ENCODE measurements at regions not wholly inside any gene's neighbourhood (a gene's known extent, or its start where the extent isn't known, plus 50 kb on each side); places are given as distances from the start of the nearest gene placed in this dataset.

DNA sequence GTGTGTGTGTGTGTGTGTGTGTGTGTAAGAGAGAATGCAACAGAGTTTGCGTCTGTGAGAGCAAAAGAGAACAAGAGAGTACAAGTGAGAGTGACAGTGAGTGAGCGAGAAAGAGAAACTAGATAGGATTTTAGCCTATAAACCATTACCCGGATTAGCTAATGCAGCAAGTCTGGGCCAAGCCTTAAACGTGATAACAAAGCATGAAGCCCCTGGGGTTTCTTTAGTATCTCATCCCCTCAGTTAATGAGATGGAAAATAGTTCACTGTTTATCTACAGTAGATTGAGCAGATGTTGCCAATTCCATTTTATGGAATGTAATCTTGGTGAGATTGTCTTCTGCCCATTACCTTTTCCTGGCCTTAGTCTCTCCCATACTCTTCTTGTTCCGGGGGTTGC lies 114.5 kb downstream of the MAT2B start:
- no peak for DNase-seq

DNA sequence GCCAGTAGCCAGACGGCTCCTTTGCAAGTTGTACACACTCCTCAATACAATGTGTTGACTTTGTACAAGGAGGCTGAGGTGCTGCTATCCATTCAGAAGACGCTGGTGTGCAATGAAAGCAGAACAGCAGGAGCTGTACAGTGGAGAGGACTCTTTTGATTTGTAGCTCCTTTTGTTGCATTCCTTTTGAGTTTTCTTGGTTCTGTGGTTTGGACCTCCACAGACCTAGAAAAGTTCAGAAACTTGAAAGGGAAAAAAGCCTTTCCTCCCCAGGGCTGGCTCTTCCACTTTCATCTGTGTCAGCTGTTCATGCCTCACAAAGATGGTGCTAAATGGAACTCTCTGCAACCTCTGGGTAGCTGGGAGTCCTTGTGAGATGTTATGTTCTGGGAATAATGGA lies 117.4 kb downstream of the MAT2B start:
- DNase-seq, result no peak

DNA sequence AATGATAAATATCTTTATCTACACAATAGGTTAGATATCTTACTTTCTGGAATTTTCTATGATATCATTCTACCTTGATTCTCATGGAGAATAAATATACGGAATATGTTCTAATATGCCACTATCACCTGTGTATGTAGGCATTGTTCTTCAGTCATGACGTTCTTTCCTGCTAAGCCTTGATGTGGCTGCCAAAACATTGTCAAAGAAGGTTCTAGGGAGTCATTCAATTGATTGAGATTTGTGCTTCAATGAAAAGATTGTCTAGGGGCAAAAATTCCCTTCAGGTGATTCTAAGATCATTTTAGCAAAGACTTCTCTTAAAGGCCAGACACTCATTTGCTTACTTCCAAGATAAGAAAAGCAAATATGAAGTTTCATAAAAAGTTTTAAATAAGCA lies 118.1 kb downstream of the MAT2B start:
- DNase-seq, result no peak

DNA sequence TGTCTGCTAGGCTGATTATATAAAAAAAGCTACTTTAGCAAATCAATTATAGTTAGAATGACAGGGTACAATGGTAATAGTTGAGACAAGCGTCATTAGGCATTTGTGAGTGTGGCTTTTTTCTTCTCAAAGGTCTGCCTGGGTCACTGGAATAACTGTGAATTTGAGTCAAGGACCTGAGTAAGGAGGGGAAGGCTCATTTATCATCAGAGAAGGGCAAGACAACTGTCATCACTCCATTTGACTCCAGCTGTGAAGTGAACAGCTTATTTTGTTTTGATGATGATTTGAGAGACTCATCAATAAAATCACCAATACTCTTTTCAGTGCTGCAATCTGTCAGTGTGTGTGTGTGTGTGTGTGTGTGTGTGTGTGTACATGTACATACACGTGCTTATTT lies 118.6 kb downstream of the MAT2B start:
- no peak for DNase-seq

DNA sequence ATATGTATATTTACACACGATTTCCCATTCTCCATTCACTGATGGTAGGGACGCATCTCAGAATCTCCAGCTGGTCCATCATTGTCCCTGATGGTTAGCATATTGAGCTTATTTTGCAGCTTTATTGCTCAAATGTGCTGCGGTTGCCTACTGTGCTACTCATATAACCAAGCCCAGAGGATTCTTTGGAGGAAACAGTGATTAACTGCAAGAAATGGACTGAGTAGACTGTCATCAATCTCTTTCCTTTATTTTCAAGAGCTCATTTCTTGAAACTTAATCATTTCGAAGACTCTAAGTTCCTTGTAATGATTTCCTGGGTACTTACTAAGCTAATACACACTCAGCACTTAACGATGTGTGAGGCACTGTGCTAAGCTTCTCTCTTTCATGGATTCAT lies 119.0 kb downstream of the MAT2B start:
- no peak for DNase-seq

DNA sequence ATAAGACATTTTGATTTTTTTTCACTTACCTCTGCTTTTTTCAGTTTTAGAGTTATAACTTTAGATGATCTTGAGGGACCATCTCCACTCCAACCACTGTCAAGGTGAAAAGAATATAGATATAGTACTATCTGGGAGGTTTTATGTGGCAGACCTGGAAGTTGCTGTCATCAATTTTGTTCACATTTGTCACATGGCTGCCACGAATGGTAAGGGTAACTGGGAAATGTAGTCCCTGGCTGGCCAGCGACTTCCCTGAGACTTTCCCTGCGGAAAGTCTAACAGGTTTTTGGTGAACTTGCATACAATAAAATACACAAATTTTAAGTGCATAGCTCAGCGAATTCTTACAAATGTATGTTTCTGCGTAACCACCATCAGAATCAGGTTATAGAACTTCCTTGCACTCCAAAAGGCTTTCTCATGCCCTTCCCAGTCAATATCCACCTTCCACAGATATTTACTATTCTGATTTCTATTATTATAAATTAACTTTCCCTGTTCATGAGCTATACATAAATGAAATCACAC lies 121.5 kb downstream of the MAT2B start:
- no peak for DNase-seq

DNA sequence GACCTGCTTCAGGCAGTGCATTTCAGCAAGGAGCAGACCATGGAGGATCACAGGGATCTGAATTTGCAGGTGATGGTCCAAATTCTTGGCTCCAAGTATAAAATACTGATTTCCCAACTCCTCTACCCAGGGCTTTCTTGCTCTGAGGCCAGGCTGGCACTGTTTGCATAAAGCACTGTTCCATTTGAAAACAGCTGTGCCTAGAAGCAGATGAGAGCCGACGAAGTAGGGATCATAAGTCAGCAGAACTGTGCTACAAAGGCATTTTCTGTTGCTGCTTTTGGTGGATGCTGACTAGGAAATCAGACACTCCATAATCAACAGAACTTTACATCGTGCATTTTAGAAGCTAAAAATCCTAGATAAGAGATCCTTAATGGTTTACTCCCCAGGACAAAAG lies 126.4 kb downstream of the MAT2B start:
- DNase-seq, result peak in 1 of 58 donors; percentile 1

DNA sequence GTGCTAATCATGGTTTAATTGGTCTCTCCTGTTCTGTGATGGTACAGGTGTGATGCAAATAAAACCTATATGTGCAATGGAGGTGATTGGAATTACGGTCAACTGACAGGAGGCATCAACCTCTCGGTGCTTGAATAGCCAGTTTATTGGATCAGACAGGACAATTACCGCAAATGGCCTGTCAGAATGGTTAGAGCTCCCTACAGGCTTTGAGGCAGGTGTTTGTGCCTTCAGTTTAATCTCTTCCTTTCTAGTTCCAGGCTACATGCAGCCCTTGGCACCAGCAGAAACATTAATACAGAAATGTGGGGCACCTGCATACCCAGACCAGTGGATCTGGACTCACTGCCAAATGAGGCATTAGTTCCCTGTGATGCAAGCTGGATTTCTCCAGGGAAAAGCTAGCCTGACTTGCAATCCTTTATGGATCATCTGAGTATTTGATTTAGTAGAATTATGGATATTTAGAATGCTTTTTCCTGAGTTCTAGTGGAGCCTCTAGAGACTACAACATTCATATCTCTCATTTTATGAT lies 128.6 kb downstream of the MAT2B start:
- DNase-seq, result no peak

DNA sequence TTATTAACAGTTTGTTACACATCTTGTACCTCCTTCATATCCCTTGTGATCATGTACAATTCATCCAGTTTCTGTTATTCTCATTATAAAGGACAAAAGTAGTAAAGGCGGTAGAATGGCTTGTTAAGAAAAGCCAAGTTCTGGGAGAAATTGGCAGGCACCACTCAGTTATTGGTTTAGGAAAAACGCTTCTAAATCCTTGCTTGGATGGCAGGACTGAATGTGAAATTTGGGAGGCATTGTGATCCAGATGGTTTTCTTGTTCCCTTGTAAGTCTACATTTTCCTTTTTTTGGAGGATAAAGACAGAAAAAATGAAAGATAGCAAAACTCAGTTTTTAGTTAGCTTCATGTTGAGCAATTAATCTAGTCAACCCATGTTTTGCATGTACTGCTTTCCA lies 130.2 kb downstream of the MAT2B start:
- DNase-seq, result no peak

DNA sequence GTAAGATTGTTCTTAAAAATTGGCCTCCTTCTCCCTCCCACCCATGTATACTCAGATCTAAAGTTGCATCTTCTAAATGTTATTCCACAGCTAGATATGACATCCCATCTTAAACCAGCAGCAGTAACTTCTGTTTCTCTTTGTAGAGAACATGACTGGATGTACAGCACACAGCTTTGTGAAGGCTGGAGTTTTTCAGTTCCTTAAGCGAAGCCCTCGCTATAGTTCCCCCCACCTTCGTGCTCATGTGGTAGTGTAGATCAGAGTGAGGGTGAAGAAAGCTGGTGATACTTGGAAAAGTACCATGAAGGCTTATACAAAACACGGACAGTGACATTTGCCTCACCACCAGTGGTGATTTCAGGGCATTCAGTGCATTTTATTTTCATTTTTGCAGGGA lies 137.5 kb downstream of the MAT2B start:
- DNase-seq, result no peak

DNA sequence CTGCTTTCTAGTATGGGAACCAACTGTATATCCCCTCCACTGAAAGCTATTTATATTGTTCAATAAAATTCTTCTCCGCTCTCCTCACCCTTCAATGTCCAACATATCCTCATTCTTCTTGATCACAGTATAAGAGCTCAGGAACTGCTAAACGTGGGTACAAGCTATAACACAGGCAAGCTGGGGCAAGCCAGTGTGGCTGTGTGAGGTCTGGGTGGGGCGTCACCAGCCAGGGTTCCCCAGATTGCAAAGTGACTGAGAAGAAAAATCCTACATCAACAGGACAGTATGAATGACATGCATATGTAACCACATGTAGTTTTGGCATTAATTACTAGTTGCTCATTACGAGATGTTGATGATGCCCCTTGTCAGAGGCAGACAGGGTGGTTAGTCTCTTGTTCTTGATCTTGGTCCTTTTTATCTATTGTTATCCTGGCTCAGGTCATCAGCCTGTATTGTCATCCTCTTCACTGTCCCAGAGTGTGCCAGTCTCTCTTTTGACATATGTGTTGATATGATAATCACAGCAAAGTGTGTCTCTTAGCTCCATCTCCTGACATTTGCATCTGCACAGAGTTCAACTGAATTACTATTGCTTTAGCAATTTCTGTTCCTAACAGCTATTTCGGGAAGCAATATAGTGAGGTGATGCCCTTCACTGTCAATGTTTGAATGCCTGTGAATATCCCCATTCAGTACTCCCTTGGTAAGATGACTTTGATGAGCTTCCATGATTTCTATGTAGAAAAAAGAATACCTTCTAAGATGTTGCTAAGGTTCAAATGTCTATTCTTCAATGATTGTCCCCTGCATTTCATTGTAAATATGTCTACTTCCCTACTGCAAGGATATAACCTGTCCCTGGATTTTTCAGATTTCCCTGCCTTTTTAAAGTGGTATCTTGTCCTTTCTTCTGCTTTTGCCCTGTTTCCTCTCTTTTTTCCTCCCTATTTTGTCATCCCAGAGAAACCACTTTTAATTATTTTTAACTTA lies 140.3 kb downstream of the MAT2B start:
- no peak for DNase-seq

DNA sequence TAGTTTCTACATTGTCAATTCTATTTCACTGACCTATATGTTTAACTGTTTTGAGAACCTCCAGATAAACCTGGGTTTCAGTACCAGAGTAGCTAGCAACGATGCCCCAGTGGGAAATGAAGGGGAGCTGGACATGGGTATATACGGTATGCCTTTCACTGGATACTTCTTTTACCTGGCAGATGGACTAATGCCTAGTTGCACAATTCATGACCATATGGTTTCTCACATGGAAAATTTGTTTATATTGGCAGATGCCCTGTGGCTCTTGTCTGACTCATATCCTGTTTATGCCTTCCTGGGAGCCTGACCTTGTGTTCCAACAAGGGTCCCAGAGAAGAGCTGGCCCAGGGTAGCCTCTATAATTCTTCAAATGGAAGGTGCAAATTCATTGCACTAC lies 144.1 kb downstream of the MAT2B start:
- no peak for DNase-seq

DNA sequence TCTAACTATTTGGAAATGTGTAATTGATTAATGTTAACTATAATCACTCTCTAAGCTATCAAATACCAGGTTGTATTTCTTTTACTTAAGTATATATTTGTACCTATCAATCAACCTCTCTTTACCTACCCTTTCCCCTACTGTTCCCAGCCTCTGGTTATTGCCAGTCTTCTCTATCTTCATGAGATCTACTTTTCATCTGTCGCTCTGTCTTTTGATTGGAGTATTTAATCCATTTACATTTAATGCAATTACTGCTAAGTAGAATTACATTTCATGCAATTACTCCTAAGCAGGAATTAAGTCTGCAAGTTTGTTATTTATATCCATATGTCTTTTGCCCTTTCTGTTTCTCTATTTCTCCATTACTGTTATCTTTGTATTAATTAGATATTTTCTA lies 148.1 kb downstream of the MAT2B start:
- no peak for DNase-seq

DNA sequence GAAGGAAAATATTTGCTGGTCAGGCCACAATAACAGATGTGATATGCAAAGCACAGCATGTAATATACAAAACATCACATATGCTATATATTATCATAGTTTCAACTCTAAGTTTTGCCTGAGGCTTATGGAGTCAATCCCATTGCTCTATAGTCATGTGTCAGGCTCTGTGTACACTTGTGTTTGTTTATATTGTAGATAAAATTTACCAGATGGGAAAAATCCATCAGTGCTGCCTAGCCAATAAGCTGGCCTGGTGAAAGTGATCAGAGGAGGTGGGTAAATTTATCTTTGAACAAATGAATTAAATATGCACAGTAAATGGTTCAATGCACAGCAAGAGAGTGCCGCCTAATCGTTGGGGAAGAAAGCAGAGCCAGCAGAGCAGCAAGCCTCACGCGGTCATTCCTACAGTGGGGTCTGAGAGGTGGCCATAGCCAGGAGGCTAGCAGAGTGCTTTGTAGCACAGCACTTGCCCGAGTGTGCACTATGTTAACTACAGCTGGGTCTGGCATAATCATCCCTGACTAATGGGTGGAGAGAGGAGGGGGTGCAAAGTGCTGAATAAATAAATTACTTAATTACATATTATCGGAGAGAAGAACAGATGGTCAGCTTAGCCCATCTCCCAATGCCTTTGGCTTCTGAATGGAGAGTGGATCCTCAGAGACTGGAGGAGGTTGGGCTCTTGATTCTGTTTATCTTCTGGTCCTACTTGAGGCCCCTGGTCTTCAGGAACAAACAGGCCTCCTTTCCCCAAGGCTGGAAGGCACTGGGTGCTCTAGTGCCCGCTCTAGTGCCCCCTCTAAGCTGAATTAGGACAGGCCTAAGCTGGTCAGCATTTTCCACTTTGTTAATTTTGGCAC lies 153.5 kb downstream of the MAT2B start:
- no peak for DNase-seq

DNA sequence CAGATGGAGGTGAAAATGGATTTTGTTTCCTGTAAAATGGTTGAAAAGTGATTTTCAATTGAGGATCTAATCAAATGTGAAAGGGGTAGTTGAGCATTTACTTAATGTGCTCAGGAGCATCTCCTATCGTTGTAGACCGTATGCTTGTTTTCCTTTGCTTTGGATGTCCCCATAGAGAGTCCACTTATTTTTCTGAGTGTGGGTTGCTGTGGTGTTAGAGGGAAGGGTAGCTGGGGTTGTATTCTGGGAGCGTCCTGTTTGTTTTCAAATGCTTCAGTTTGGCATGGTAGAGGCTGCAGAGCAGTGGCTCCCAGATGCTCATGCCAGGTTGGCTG lies 154.1 kb downstream of the MAT2B start:
- no peak for DNase-seq

DNA sequence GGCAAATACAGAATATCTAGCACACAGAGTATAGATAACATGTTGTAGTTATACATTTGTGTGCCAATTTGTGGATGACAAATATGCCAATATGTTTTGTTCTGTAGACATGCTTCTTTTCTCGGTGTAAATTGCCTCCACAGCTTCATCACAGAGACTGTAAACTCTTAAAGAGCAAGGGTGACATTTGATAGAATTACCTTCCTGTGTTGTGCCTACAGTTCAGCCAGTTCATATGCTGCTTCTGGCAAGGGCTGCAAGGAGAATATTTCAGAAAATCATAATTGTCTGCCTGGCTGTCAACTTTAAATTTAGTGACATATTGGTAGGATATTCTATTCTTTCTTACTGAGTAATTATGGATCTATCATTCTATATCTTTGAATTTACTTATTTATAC lies 155.1 kb downstream of the MAT2B start:
- no peak for DNase-seq

DNA sequence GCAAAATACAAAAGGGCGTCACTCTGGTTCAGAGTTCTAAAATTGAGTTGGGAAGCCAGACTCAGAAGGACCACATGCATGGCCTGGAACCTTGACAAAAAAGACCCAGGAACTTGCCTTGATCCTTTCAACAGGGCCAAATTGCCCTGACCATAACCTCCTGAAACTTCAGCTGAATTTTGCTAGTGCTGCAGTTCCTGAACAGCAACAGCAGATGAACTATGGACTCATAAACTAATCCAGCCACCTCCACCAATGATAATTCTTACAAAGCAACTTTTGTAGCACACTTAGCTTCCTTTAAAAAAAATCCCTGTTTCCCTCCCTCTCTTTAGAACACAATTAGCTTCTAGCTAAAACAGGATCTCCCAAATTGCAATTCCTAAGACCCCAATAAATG lies 155.9 kb downstream of the MAT2B start:
- no peak for DNase-seq

DNA sequence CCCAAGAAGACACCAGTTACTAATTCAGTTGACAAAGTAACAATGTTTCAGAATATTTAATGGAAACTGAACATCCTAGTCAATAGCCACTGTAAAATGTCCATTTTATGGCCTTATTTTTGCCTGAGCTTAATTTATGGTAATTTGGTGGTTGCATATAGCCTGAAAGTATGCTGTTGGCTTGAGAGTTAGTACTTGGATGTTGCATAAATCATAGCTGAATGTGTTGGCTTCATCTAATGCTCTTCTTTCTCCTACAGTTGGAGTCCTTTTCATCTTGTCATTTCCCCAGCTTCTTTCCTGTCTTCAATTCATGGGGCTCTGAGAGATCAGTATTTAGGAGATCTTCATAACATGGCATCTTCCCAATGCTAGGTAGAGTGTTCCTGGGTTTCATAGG lies 164.6 kb downstream of the MAT2B start:
- DNase-seq, result no peak

DNA sequence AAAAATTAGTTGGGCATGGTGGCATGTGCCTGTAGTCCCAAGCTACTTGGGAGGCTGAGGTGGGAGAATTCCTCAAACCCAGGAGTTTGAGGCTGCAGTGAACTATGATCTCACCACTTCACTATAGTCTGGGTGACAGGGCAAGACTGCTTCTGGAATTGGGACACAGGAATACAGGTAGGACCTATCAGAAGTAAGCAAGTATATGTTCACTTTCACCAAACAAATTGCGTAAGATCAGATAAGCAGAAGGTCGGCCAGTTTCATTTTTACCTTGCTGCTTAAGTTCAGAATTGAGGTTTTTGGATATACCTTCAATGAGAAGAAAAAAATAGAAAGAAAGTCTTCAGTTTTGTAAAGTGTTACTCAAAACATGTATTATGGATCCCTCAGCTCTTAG lies 171.7 kb downstream of the MAT2B start:
- DNase-seq, result no peak

DNA sequence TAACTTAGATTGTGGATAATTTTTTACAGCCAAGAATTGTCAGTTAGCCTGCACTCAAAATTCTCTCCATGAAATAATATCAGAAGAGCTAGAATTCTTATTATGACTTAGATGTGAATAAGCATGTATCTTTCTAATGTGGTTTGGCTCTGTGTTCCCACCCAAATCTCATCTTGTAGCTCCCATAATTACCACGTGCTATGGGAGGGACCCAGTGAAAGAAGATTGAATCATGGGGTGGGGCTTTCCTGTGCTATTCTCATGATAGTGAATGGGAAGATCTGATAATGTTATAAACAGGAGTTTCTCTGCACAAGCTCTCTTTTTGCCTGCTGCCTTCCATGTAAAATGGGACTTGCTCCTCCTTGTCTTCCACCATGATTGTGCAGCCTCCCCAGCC lies 176.8 kb downstream of the MAT2B start:
- DNase-seq, result no peak

DNA sequence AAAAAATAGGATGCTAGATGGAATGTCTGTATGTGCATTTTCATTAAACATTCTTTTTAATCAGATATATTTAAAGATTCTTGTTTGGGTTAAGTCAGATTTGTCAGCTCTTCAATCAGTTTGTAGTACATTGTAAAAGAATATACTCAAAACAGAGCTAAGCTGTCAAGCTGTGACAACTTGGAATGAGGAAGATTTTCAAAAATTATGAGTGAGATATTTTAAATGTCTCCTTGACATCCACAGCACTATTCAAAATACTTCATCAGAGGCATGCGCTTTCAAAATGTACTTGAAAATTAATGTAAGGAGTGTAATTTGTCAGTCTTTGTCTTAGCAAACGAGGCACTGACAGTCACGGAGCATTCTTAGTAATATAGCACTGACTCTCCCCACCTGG lies 182.0 kb downstream of the MAT2B start:
- DNase-seq, result no peak

DNA sequence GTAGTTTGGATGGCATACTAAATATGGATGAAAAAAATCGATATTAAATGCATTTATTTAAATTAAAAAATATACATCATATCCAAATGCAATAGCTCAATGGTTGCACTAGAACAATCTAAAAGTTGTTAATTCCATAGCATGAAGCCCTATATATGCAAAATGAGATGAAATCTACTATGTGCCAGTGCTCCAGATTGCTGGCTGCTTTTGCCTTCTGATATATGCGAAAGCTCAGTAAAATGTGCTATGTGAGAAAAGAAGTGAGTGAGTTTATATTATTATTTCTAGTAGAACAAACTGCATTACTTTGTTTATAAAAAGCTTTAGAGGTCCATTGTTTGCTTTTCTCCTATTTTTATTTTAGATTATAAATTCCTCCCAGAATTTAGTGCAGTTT lies 186.7 kb downstream of the MAT2B start:
- no peak for DNase-seq
